B cell (primary cell): ENCODE measurements at regions not wholly inside any gene's neighbourhood (a gene's known extent, or its start where the extent isn't known, plus 50 kb on each side); places are given as distances from the start of the nearest gene placed in this dataset.

Experiments used
- ATAC-seq: fragments of 200-7000 bp; cut with Tn5 transposase; one replicate; pipeline ENCODE4 v1.10.0; 2021; ENCODE audit warnings: low read depth, mild to moderate bottlenecking, moderate number of reproducible peaks, moderate library complexity
- CTCF ChIA-PET: fragments of 350-600 bp; sonication (Branson Sonifier 250); formaldehyde crosslinking; loops from one replicate; lab custom pipeline; 2021; ENCODE audit warnings: antibody characterized with exemption, inconsistent platforms; lab: Charles Lee
- POLR2A ChIA-PET: fragments of 350-600 bp; sonication (Branson Sonifier 250); formaldehyde crosslinking; loops from one replicate; lab custom pipeline; 2021; ENCODE audit warnings: antibody characterized with exemption; lab: Charles Lee
- DNase-seq: peaks from one replicate; pipeline ENCODE4 v3.0.0; 2013
- H2AFZ ChIP-seq: 2 replicates; pipeline ENCODE4 v1.6.1; 2012; ENCODE audit warnings: mild to moderate bottlenecking, low read depth, low read length; ENCODE audit not compliant: insufficient read depth, poor library complexity, severe bottlenecking
- H3K27ac ChIP-seq, 2 donors: 1 replicate in 1 of 2; 2 replicates in 1 of 2; pipeline ENCODE4 v1.5.1; 2012 to 2013; ENCODE audit warnings: low read length in 2 of 2, mild to moderate bottlenecking in 2 of 2, moderate library complexity in 1 of 2
- H3K27me3 ChIP-seq, 4 experiments: fragments of 200-600 bp in 1 of 4; sonication (generic) in 1 of 4; replicated peaks in 1 of 4; 1 replicate in 2 of 4; 2 replicates in 2 of 4; pipeline versions ENCODE4 v1.6.1 to v1.7.0; 2013 to 2016; ENCODE audit warnings: low read length in 3 of 4, mild to moderate bottlenecking in 2 of 4, mixed read lengths in 1 of 4, moderate library complexity in 1 of 4; ENCODE audit not compliant: insufficient read depth in 4 of 4, control insufficient read depth in 3 of 4; ENCODE audit errors: control extremely low read depth in 1 of 4
- H3K36me3 ChIP-seq, 2 experiments: replicated peaks in 1 of 2; 1 replicate in 1 of 2; 2 replicates in 1 of 2; pipeline versions ENCODE4 v1.6.1 to v1.7.1; 2013; ENCODE audit warnings: low read length in 1 of 2; ENCODE audit not compliant: insufficient read depth in 2 of 2, control insufficient read depth in 1 of 2; ENCODE audit errors: control extremely low read depth in 1 of 2, extremely low read depth in 1 of 2
- H3K4me1 ChIP-seq, 2 donors: fragments of 200-600 bp in 1 of 2; sonication (generic) in 1 of 2; 1 replicate in 1 of 2; 2 replicates in 1 of 2; pipeline versions ENCODE4 v1.5.1 to v1.6.1; 2013 to 2017; ENCODE audit warnings: low read length in 2 of 2; ENCODE audit not compliant: control insufficient read depth in 2 of 2, insufficient read depth in 2 of 2
- H3K4me2 ChIP-seq: replicated peaks from 2 replicates; pipeline ENCODE3; 2012; ENCODE audit warnings: mild to moderate bottlenecking, low read depth, low read length; ENCODE audit not compliant: poor library complexity, severe bottlenecking
- H3K4me3 ChIP-seq, 5 experiments: fragments of 200-600 bp in 1 of 5; sonication (generic) in 1 of 5; 1 replicate in 3 of 5; 2 replicates in 2 of 5; pipeline versions ENCODE4 v1.5.1 to v1.7.0; 2011 to 2016; ENCODE audit warnings: low read length in 4 of 5, mild to moderate bottlenecking in 4 of 5, low read depth in 2 of 5, control low read depth in 1 of 5, moderate library complexity in 1 of 5; ENCODE audit not compliant: insufficient read depth in 1 of 5; ENCODE audit errors: control extremely low read depth in 1 of 5, extremely low read depth in 1 of 5
- H3K79me2 ChIP-seq: fragments of 200-600 bp; sonication (generic); one replicate; pipeline ENCODE4 v1.6.0; 2016; ENCODE audit warnings: low read length; ENCODE audit not compliant: control insufficient read depth, insufficient read depth
- H3K9ac ChIP-seq: fragments of 200-600 bp; sonication (generic); 2 replicates; pipeline ENCODE4 v1.6.1; 2017; ENCODE audit warnings: mild to moderate bottlenecking, low read length, moderate library complexity
- H3K9me3 ChIP-seq, 3 donors: one replicate each; pipeline versions ENCODE4 v1.6.1 to v1.7.1; 2013; ENCODE audit warnings: low read length in 2 of 3; ENCODE audit not compliant: control insufficient read depth in 2 of 3, insufficient read depth in 1 of 3; ENCODE audit errors: control extremely low read depth in 1 of 3
- H4K20me1 ChIP-seq: 2 replicates; pipeline ENCODE4 v1.6.0; 2012; ENCODE audit warnings: mild to moderate bottlenecking, low read length; ENCODE audit not compliant: insufficient read depth, control insufficient read depth, poor library complexity, severe bottlenecking
- H3K27ac Mint-ChIP-seq: one replicate; pipeline ENCODE4 v1.8.0; 2021; ENCODE audit warnings: mixed read lengths
- H3K27me3 Mint-ChIP-seq: one replicate; pipeline ENCODE4 v1.8.0; 2021; ENCODE audit warnings: mixed read lengths
- H3K4me1 Mint-ChIP-seq: one replicate; pipeline ENCODE4 v1.8.0; 2021; ENCODE audit warnings: mixed read lengths
- H3K4me3 Mint-ChIP-seq: one replicate; pipeline ENCODE4 v1.8.0; 2021; ENCODE audit warnings: mixed read lengths
- H3K9me3 Mint-ChIP-seq: one replicate; pipeline ENCODE4 v1.8.0; 2022; ENCODE audit warnings: mixed read lengths; ENCODE audit not compliant: insufficient read depth
- EZH2 ChIP-seq: IDR thresholded peaks from 2 replicates; pipeline ENCODE4 v1.6.1; 2012; ENCODE audit warnings: borderline replicate concordance, low read depth, mild to moderate bottlenecking, moderate library complexity, low read length; ENCODE audit not compliant: insufficient read depth, poor library complexity, severe bottlenecking
- WGBS: methylation state at CpG from one replicate; pipeline ENCODE4 v1.1.5; 2013; ENCODE audit warnings: missing lambda C conversion rate; ENCODE audit not compliant: insufficient coverage; 5-methylcytosine and 5-hydroxymethylcytosine counted together
- intact Hi-C: fragments of 100-400 bp; cut with micrococcal nuclease; formaldehyde crosslinking; loops from one replicate; pipeline ENCODE4 v1.10.0; 2022
- TF ChIP-seq, protein P1 (sequence below): fragments of 200-600 bp; IDR thresholded peaks from one replicate; pipeline ENCODE4 v1.8.0; 2022; ENCODE audit warnings: antibody characterized with exemption, mild to moderate bottlenecking

DNA sequence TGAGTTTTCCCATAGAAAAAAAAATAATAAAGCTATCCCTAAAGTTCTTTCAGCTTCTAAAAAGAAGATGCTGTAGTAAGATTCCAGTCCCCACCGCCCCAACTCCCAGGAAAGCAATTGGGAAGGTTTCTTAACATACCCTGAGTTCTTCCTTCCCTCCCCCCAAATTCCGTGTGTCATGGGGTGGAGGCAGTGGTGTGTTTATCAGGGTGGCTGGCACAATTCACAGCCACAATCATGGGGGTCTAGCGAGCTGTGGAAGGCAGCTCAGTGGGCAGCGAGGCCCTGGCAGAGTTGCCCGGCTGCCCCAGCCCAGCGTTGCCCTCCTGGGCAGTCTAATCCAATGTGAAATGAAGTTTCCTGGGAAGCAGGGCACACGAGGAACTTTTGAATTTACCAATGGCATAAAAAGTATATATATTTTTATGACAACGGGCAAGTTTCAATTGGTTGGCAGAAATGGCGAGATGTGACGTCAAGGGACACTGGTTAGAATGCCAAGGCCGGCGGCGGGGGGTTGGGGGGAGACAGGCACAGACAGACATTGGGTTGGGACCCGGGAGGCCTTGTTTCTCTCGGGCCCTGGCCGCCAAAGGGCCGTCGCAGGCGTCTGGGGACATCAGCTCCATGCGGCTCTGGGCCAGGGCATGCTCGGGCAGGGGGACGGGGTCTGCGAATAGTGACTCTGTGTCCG is 80.7 kb upstream of the PPARA start:
- Histone ChIP-seq H2AFZ (peak overlapping the region; percentile 72), H3K4me2 (peak overlapping the region; percentile 95), H4K20me1 (peaks cover 49% of the 10 kb centered on the region), H3K27ac (peak overlapping the region; percentile 68 to 89), H3K4me3 (peak overlapping the region in 4 of 5 experiments; percentile 46 to 78 (median 74)), H3K4me1 (peaks cover 22 to 30% of the 10 kb centered on the region in 2 donors), H3K9ac (peak overlapping the region; percentile 87), H3K9me3 (no peaks in the 10 kb centered on the region), H3K79me2 (peaks cover 66% of the 10 kb centered on the region), H3K36me3 (no peaks in the 10 kb centered on the region), H3K27me3 (peaks cover 0 to 4% (median 0%) of the 10 kb centered on the region in 4 experiments)
- DNase-seq (peak; percentile 55), ATAC-seq (no peak)
- POLR2A ChIA-PET, result interaction anchor here (1.4 to 2.6 kb wide), 4 partner anchors 12 to 55 kb away, joined by 3 to 14 read pairs (median 8); no protein-coding TSS in a partner anchor
- 10% methylated on average over 20 of the region's 24 CpGs for WGBS
- Mint-ChIP-seq H3K4me3 (peak overlapping the region; percentile 86), H3K4me1 (peaks cover 37% of the 10 kb centered on the region), H3K27me3 (peaks cover 4% of the 10 kb centered on the region), H3K9me3 (no peaks in the 10 kb centered on the region), H3K27ac (peak overlapping the region; percentile 73)
- intact Hi-C loops, result loop anchor here (1.0 to 5.0 kb wide), 3 partner anchors 25 to 56 kb away; no protein-coding TSS in a partner anchor
- CTCF ChIA-PET, result interaction anchor here (0.7 to 1.2 kb wide), 5 partner anchors 9 to 734 kb away, joined by 3 to 4 read pairs (median 3); no protein-coding TSS in a partner anchor
- no peak for TF ChIP-seq EZH2
- TF ChIP-seq, protein P1, sequence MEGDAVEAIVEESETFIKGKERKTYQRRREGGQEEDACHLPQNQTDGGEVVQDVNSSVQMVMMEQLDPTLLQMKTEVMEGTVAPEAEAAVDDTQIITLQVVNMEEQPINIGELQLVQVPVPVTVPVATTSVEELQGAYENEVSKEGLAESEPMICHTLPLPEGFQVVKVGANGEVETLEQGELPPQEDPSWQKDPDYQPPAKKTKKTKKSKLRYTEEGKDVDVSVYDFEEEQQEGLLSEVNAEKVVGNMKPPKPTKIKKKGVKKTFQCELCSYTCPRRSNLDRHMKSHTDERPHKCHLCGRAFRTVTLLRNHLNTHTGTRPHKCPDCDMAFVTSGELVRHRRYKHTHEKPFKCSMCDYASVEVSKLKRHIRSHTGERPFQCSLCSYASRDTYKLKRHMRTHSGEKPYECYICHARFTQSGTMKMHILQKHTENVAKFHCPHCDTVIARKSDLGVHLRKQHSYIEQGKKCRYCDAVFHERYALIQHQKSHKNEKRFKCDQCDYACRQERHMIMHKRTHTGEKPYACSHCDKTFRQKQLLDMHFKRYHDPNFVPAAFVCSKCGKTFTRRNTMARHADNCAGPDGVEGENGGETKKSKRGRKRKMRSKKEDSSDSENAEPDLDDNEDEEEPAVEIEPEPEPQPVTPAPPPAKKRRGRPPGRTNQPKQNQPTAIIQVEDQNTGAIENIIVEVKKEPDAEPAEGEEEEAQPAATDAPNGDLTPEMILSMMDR, result no peak
